Liver (tissue), 2 donors: ENCODE measurements at regions not wholly inside any gene's neighbourhood (a gene's known extent, or its start where the extent isn't known, plus 50 kb on each side); places are given as distances from the start of the nearest gene placed in this dataset.

ENCODE experiments used
- RAD21 ChIP-seq, 2 donors: IDR thresholded peaks; 2 replicates each; pipeline ENCODE4 v1.6.1; 2016; ENCODE audit warnings: antibody characterized with exemption in 2 of 2, mild to moderate bottlenecking in 2 of 2
- REST ChIP-seq: IDR thresholded peaks from 2 replicates; pipeline ENCODE4 v1.6.1; 2016; ENCODE audit warnings: antibody characterized with exemption, mild to moderate bottlenecking
- YY1 ChIP-seq: IDR thresholded peaks from 2 replicates; pipeline ENCODE4 v1.6.1; 2016; ENCODE audit warnings: antibody characterized with exemption, mild to moderate bottlenecking
- donor health status: healthy.

- TF ChIP-seq YY1 (no peak), RAD21 (IDR thresholded peaks at IDR 0.05) (no peak), REST (no peak)
These were observed 474.0 kb downstream of the RPS24 start for GRCh38 chr10:78507510-78508160.
